Testis (tissue), 2 donors: ENCODE measurements at regions not wholly inside any gene's neighbourhood (a gene's known extent, or its start where the extent isn't known, plus 50 kb on each side); places are given as distances from the start of the nearest gene placed in this dataset.

Experiments used
- DNase-seq: peaks from one replicate; pipeline ENCODE4 v3.0.0-alpha.2; 2019
- H3K27ac ChIP-seq, 2 donors: fragments of 200-600 bp; sonication (generic); one replicate each; pipeline ENCODE4 v1.5.1; 2019
- H3K27me3 ChIP-seq: fragments of 200-600 bp; sonication (generic); one replicate; pipeline ENCODE4 v1.5.1; 2019
- H3K36me3 ChIP-seq: fragments of 200-600 bp; sonication (generic); one replicate; pipeline ENCODE4 v1.5.1; 2017; ENCODE audit warnings: low read depth; ENCODE audit errors: missing control alignments
- H3K4me1 ChIP-seq: fragments of 200-600 bp; sonication (generic); one replicate; pipeline ENCODE4 v1.5.1; 2019
- H3K4me3 ChIP-seq, 2 donors: fragments of 200-600 bp; sonication (generic); one replicate each; pipeline ENCODE4 v1.5.1; 2017 to 2019
- H3K9me3 ChIP-seq: fragments of 200-600 bp; sonication (generic); one replicate; pipeline ENCODE4 v1.5.1; 2017
- POLR2A ChIP-seq: fragments of 450-650 bp; IDR thresholded peaks from one replicate; pipeline ENCODE4 v1.6.1; 2017; ENCODE audit warnings: antibody characterized with exemption, mild to moderate bottlenecking, moderate library complexity
- WGBS, 2 donors: methylation state at CpG; one replicate each; pipeline ENCODE4 v1.1.5; 2018; 5-methylcytosine and 5-hydroxymethylcytosine counted together
- intact Hi-C: fragments of 100-400 bp; cut with DNase I; formaldehyde crosslinking; loops from one replicate; pipeline ENCODE4 v1.15.1; 2023; ENCODE audit warnings: low total_unique reads
- TF ChIP-seq, protein P1 (sequence below), 3 experiments: fragments of 450-650 bp in 2 of 3; fragments of 200-600 bp in 1 of 3; sonication (generic) in 1 of 3; IDR thresholded peaks; one replicate each; pipeline ENCODE4 v1.5.1; 2016 to 2019; ENCODE audit warnings: antibody characterized with exemption in 3 of 3, mild to moderate bottlenecking in 2 of 3, moderate library complexity in 1 of 3

DNA sequence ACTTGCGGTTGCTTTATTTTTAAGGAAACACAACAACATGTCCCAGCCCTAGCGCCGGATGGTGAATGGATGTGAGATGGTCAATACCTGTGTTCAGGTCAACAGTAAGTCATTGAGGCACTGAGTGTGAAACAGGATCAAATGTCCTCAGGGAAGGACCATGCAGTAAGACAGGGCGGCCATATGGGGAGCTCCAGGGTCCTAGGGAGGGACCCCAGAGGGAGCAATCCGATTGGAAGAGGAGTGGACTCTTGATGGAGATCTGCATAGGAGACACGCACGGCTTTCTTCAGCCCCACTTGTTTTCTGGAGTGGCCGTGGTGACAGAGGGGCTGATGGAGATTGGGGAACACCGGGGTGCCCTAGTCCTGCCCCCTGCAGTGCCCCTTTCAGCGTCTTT lies 423.8 kb upstream of the MKI67 start:
- H3K4me3 ChIP-seq: no peak overlapping the region
- H3K27ac ChIP-seq: no peak overlapping the region
- TF ChIP-seq, protein P1, sequence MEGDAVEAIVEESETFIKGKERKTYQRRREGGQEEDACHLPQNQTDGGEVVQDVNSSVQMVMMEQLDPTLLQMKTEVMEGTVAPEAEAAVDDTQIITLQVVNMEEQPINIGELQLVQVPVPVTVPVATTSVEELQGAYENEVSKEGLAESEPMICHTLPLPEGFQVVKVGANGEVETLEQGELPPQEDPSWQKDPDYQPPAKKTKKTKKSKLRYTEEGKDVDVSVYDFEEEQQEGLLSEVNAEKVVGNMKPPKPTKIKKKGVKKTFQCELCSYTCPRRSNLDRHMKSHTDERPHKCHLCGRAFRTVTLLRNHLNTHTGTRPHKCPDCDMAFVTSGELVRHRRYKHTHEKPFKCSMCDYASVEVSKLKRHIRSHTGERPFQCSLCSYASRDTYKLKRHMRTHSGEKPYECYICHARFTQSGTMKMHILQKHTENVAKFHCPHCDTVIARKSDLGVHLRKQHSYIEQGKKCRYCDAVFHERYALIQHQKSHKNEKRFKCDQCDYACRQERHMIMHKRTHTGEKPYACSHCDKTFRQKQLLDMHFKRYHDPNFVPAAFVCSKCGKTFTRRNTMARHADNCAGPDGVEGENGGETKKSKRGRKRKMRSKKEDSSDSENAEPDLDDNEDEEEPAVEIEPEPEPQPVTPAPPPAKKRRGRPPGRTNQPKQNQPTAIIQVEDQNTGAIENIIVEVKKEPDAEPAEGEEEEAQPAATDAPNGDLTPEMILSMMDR (IDR thresholded peaks at IDR 0.05): no peak
- TF ChIP-seq POLR2A: no peak
- no peaks in the 10 kb centered on the region for H3K27me3 ChIP-seq
- 91 to 95% methylated on average over 9 to 10 of the region's 10 CpGs for WGBS, 2 donors
- no peaks in the 10 kb centered on the region for H3K4me1 ChIP-seq
- no peaks in the 10 kb centered on the region for H3K36me3 ChIP-seq
- intact Hi-C loops: no loop called here
- no peak for DNase-seq
- no peaks in the 10 kb centered on the region for H3K9me3 ChIP-seq

GRCh38 chr10:128551475-128551874 lies 425.3 kb upstream of the MKI67 start:
- no peaks in the 10 kb centered on the region for H3K9me3 ChIP-seq
- intact Hi-C loops: no loop called here
- TF ChIP-seq, protein P1 (IDR thresholded peaks at IDR 0.05): no peak
- TF ChIP-seq POLR2A: no peak
- DNase-seq: no peak
- H3K4me1 ChIP-seq: no peaks in the 10 kb centered on the region
- no peak overlapping the region for H3K27ac ChIP-seq
- H3K27me3 ChIP-seq: no peaks in the 10 kb centered on the region
- no peak overlapping the region for H3K4me3 ChIP-seq
- no peaks in the 10 kb centered on the region for H3K36me3 ChIP-seq
- WGBS, 2 donors: 78 to 82% methylated on average over 7 of the region's 7 CpGs

DNA sequence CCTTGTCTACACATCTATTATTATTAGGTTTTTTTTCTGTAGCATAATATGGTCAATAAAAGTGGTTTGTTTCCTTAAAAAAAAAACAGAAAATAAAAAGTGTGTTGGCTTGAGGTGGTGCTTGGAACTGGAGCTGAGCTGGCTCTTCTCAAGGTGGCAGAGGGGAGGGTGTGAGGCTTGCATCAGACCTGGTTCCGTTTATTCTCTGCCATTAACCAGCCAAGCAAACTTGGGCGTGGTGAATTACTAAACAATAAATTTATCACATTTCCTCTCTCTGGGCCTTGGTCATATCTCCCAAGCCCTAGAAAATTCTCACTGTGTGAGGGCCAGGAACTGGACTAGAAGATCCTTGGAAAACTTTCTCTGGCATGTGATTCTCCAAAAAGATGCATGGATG lies 427.5 kb upstream of the MKI67 start:
- intact Hi-C loops: no loop called here
- Histone ChIP-seq H3K4me3 (no peak overlapping the region), H3K36me3 (no peaks in the 10 kb centered on the region), H3K27me3 (no peaks in the 10 kb centered on the region), H3K9me3 (no peaks in the 10 kb centered on the region), H3K4me1 (no peaks in the 10 kb centered on the region), H3K27ac (no peak overlapping the region)
- TF ChIP-seq, protein P1 (IDR thresholded peaks at IDR 0.05): no peak
- TF ChIP-seq POLR2A: no peak
- WGBS, 2 donors: 85 to 86% methylated on average over 2 of the region's 2 CpGs
- DNase-seq: no peak

GRCh38 chr10:128556182-128557110 lies 430.2 kb upstream of the MKI67 start:
- H3K27me3 ChIP-seq: no peaks in the 10 kb centered on the region
- H3K27ac ChIP-seq: no peak overlapping the region
- intact Hi-C loops: no loop called here
- no peak for DNase-seq
- WGBS, 2 donors: 76 to 77% methylated on average over 15 of the region's 15 CpGs
- H3K36me3 ChIP-seq: no peaks in the 10 kb centered on the region
- H3K9me3 ChIP-seq: no peaks in the 10 kb centered on the region
- no peak overlapping the region for H3K4me3 ChIP-seq
- TF ChIP-seq, protein P1 (IDR thresholded peaks at IDR 0.05): no peak
- no peak for TF ChIP-seq POLR2A
- no peaks in the 10 kb centered on the region for H3K4me1 ChIP-seq
